ENCODE measurements at regions not wholly inside any gene's neighbourhood (a gene's known extent, or its start where the extent isn't known, plus 50 kb on each side); places are given as distances from the start of the nearest gene placed in this dataset.
"Not testable (repeated sequence)": the region's sequence is repeated elsewhere in the genome, so short reads cannot be mapped to it uniquely, and the experiment has no call there.

GRCh38 chr1:208990456-208990855, 593.1 kb upstream of the CAMK1G start:
- no peak for DNase-seq

DNA sequence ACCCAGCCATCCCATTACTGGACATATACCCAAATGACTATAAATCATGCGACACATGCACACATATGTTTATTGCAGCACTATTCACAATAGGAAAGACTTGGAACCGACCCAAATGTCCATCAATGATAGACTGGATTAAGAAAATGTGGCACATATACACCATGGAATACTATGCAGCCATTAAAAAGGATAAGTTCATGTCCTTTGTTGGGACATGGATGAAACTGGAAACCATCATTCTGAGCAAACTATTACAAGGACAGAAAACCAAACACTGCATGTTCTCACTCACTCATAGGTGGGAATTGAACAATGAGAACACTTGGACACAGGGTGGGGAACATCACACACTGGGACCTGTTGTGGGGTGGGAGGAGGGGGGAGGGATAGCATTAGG, 586.5 kb upstream of the CAMK1G start:
- DNase-seq: not testable (repeated sequence)

- no peak for DNase-seq
These were observed 585.7 kb upstream of the CAMK1G start for GRCh38 chr1:208997726-208998312.

GRCh38 chr1:209008586-209008985, 574.9 kb upstream of the CAMK1G start:
- no peak for DNase-seq

DNA sequence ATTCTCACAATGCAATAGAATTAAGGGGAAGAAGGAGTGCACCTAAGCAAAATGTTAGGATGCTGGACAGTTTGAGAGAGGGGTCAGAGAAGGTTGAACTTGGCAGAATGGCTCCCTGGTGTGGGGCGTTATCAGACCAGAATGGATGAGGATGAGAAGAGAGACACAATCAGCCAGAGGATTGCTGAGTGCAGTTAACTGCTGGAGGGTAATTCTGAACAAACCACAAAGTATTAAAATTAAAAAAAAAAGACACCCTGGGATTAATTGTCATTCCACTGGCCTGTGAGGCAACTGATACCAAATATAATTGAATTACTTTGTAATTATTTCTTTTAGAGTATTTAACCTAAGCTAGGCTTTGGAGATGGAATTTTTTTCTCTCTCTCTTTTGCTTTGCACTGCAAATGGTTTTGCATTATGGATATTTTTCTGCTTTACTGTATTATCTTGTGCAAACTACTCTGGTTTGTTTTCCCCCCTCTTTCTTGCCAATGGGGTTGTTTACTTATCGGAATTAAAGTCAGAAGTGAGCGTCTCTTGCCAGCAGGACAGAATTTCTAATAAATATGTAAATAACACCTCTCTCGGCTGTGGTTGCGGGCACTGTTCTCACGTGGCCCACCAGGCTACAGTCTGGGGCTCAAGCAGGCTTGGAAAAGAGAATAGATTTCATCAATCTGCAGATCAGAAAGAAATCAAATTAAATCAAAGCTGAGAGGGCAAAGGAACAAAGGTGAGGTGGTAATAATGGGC, 572.9 kb upstream of the CAMK1G start:
- DNase-seq: no peak

- no peak for DNase-seq
These were observed 570.9 kb upstream of the CAMK1G start for GRCh38 chr1:209012443-209013196.

- no peak for DNase-seq
These were observed 568.4 kb upstream of the CAMK1G start for GRCh38 chr1:209015092-209015491.

DNA sequence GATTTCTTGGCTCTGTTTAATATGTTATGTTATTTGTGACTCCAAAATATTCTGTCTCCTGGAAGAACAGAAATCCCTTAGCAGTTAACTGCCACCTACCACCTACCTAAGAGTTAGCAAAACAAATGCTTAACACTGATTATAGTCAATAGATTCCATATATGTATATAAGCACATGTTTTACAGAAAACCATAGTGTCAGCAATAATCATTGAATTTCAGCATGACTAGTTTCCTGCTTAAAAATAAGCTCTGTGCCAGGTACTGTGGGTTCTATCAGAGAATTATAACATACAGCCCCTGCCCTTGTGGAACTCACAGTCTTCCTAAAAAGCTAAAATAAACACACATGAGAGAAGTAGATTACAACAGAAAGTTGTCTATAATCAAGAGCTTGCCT, 561.9 kb upstream of the CAMK1G start:
- no peak for DNase-seq

GRCh38 chr1:209023790-209024189, 559.7 kb upstream of the CAMK1G start:
- no peak for DNase-seq

- DNase-seq: no peak
These were observed 553.8 kb upstream of the CAMK1G start for GRCh38 chr1:209029737-209030136.

DNA sequence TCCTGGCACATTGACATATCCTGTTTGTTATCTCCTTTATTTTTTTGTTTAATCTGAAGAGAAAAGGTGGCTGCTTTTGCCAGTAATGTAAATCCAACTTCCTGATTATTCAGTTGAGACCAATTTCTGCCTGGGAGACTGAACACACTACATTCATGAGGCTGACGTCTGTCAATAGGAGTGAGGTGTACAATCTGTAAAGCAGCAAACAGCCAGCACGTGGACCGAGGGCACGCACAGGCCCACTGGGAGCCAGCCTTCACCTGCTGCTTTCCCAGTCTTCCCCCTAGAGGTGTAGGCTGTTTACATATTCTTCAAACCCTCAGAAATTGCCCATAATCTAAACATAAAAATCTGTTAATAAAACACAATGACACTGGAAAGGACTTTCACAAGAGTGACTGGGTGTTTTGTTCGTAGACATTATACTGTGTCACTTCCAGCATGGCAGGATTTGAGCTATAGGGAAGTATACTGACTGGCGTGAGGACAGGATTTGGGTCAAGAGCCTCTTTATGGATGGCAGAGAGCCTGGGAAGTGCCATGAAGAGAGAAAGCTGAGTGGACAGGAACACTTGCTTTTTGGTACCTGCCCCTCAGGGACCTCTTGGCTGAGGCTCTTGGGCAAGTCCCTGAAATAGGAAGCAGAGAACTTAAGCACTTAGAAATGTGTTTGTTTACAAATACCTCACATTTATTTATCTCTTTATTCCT, 552.9 kb upstream of the CAMK1G start:
- DNase-seq: no peak

DNA sequence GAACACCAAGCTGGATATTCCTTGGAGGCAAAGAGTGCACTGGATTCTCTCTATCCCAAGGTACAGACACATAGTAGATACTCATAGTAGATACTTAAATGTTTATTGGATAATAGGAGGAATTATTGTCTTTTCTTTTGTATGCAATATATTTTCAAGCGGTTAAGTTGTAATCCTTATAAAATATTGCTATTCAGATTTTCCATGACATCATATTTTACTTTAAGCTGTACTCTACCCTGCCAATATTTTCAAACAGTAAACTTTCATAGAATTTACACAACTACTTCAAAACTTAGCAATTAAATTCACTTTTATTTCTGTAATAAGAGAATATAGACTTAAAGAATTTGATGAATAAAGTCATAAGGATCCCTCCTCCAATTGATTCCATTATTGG, 546.5 kb upstream of the CAMK1G start:
- DNase-seq: no peak

DNA sequence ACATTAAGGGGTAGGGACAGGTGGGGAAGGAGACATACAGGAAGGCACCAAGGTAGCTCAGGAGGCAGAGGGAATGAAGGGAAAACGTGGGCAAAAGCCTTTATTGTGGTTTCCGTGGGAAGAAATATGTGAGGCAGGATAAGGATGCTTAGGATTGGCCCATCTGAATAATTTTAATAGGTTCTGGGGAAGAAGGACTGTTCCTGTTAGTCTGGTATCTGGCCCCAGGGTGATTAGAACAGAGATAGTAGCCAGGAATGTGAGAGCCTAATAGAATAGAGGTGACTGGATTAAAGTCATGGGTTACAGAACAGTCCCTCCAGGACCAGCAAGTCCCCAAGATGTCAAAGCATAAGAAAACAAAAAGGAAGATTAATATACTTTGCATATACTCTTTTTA, 545.2 kb upstream of the CAMK1G start:
- no peak for DNase-seq

DNA sequence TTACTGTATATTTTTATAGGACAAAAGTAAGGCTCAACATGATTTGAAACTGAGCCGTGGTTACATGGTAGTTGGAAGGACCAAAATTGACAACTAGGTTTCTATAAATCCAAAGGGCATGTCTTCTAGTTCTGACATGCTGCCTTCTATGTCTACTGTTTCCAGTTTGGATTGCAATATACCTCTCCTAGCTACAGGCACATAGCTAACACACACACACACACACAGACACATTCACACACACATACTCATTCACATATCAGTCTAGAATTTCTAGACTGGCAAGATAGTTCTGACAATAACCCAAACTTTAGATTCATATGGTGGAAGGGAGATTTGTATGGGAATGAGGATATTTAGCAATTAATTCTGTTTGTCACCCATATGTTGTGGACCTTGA, 544.8 kb upstream of the CAMK1G start:
- DNase-seq: no peak

DNA sequence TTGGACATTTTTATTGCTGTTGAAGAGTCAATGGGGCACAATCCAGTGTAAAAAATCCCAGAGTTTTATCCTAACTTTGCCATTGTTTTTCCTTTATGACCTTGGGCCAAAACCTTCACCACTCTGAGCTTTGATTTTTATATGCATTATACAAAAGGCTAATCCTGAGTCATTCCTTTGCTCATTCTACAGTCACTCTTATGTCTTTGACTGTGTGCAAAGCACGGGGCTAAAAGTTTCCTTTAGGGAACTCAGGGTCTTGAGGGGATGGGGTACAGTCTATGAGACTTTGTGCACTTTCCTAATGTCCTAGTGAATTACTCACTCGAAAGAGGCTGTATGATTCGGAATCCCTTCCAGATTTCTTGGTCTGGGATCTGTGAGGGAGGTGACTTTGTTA, 543.2 kb upstream of the CAMK1G start:
- no peak for DNase-seq

- DNase-seq: no peak
These were observed 541.6 kb upstream of the CAMK1G start for GRCh38 chr1:209041927-209042326.

DNA sequence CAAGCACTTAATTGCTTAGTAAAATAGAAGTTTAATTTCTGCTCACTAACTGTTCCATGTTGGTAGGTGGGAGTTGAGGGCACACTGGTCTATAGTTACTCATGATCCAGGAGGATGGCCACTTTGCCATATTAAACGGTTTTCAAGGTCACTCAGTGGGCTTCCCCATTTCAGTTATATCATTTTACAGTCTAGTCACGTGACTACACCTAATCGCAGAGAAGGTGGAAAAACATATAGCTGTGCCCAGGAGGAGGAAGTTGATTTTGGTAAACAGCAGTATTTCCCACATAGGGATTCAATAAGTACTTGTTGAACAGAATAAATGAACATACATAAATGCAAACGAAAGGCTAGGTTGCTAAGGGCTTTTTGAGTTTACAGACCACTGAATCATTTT, 541.1 kb upstream of the CAMK1G start:
- DNase-seq: no peak

DNA sequence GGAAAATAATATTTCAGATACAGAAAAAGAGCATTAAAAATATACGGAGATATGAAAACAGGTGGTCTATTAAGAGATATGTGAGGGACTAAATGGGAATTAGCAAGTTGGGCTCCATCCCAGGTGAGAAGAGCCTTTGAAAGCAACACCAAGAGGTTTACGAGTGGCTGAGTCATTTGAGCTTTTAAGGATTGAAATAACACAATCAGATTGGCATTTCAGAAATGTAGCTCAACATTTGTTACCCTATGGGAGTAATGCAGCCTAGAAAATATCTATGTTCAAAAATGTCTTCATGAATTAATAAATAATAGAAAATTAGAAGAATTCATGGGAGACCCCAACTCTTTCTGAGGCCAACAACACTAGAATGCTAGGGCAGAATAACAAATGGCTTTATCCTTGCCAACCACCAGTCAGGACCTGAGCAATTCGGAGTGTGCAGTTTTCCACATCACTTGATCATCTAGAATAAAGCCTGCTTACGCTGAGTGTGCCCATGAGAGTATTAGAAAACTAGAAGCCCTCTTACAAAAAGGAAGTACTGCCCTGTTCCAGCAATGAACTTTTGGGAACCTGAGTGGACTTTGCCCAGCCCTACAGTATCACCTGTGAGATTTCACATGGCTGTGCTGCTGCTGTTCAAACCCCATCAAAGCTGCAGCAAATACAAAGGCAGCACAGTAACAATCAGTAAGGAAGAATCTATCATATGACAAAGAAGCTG, 538.0 kb upstream of the CAMK1G start:
- no peak for DNase-seq

- DNase-seq: no peak
These were observed 537.5 kb upstream of the CAMK1G start for GRCh38 chr1:209046058-209046417.

DNA sequence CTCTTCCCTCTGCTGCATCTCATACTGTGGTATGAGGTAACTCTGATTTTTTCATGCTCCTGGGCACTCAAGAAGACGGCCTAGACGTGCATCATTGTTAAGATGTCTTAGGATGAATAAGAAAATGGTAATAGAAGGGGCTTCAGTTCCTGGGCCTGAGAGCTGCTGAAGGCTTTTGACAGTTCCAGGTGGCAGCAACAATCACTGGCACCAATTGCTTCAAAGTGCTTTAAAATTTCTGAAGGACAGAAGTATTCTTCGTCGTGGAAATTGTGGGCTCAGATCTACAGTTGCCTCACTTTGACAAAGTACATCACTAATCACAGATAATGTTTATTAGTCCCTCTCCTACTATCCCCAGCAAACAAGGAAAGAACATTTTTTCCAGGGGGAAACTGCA, 536.6 kb upstream of the CAMK1G start:
- no peak for DNase-seq

- DNase-seq: no peak
These were observed 534.4 kb upstream of the CAMK1G start for GRCh38 chr1:209048941-209049669.
